ENCODE measurements at regions not wholly inside any gene's neighbourhood (a gene's known extent, or its start where the extent isn't known, plus 50 kb on each side); places are given as distances from the start of the nearest gene placed in this dataset.

GRCh38 chr12:124368421-124369032, 73.6 kb downstream of the RFLNA start:
- H3K4me3 ChIP-seq (ENCODE audit: low read depth, low read length): no peak overlapping the region
- no peak for DNase-seq (ENCODE audit: low read depth)

GRCh38 chr12:124365726-124366430, 71.0 kb downstream of the RFLNA start:
- H3K4me3 ChIP-seq (ENCODE audit: low read depth, low read length): no peak overlapping the region
- no peak for DNase-seq (ENCODE audit: low read depth)
